ENCODE measurements at regions not wholly inside any gene's neighbourhood (a gene's known extent, or its start where the extent isn't known, plus 50 kb on each side); places are given as distances from the start of the nearest gene placed in this dataset.

GRCh38 chr12:82207556-82207955 lies 150.6 kb downstream of the CCDC59 start:
- CTCF ChIA-PET: no interaction called here
- peaks cover 9% of the 10 kb centered on the region for H3K9me3 ChIP-seq (ENCODE audit: low read depth, low read length, poor library complexity, severe bottlenecking)
- H3K27me3 ChIP-seq (replicated peaks; ENCODE audit: insufficient read depth, low read depth, low read length, poor library complexity): no peaks in the 10 kb centered on the region
- intact Hi-C loops (cut with micrococcal nuclease; ENCODE audit: unreplicated experiment): no loop called here
- no peak for TF ChIP-seq CTCF (conservative IDR thresholded peaks at IDR 0.05; ENCODE audit: low read depth, low read length)
- TF ChIP-seq EZH2 (IDR thresholded peaks at IDR 0.05; ENCODE audit: borderline replicate concordance, low read depth, low read length, poor library complexity, severe bottlenecking): no peak
- POLR2A ChIA-PET (ENCODE audit: low non-redundant PET): no interaction called here
- H3K27ac ChIP-seq (ENCODE audit: low read depth, low read length, poor library complexity, severe bottlenecking): no peak overlapping the region
- BruUV-seq (replicated peaks): no TSS peak
- no peaks in the 10 kb centered on the region for H3K4me1 ChIP-seq (ENCODE audit: insufficient read depth, low read length, poor library complexity, severe bottlenecking)
- DNase-seq (ENCODE audit: low spot score): no peak
- H3K36me3 ChIP-seq (ENCODE audit: insufficient read depth, low read length, poor library complexity, severe bottlenecking): no peaks in the 10 kb centered on the region
- H3K4me3 ChIP-seq (ENCODE audit: low read depth, low read length, poor library complexity, severe bottlenecking): no peak overlapping the region

GRCh38 chr12:82203086-82203485 lies 155.1 kb downstream of the CCDC59 start:
- Histone ChIP-seq H3K4me3 (ENCODE audit: low read depth, low read length, poor library complexity, severe bottlenecking) (no peak overlapping the region), H3K36me3 (ENCODE audit: insufficient read depth, low read length, poor library complexity, severe bottlenecking) (no peaks in the 10 kb centered on the region), H3K9me3 (ENCODE audit: low read depth, low read length, poor library complexity, severe bottlenecking) (no peaks in the 10 kb centered on the region), H3K27me3 (replicated peaks; ENCODE audit: insufficient read depth, low read depth, low read length, poor library complexity) (no peaks in the 10 kb centered on the region), H3K27ac (ENCODE audit: low read depth, low read length, poor library complexity, severe bottlenecking) (no peak overlapping the region), H3K4me1 (ENCODE audit: insufficient read depth, low read length, poor library complexity, severe bottlenecking) (no peaks in the 10 kb centered on the region)
- DNase-seq (ENCODE audit: low spot score): no peak
- POLR2A ChIA-PET (ENCODE audit: low non-redundant PET): no interaction called here
- CTCF ChIA-PET: no interaction called here
- BruUV-seq (replicated peaks): no TSS peak
- intact Hi-C loops (cut with micrococcal nuclease; ENCODE audit: unreplicated experiment): no loop called here
- no peak for TF ChIP-seq CTCF (conservative IDR thresholded peaks at IDR 0.05; ENCODE audit: low read depth, low read length)
- no peak for TF ChIP-seq EZH2 (IDR thresholded peaks at IDR 0.05; ENCODE audit: borderline replicate concordance, low read depth, low read length, poor library complexity, severe bottlenecking)

- Histone ChIP-seq H3K27me3 (replicated peaks; ENCODE audit: insufficient read depth, low read depth, low read length, poor library complexity) (no peaks in the 10 kb centered on the region), H3K36me3 (ENCODE audit: insufficient read depth, low read length, poor library complexity, severe bottlenecking) (no peaks in the 10 kb centered on the region), H3K27ac (ENCODE audit: low read depth, low read length, poor library complexity, severe bottlenecking) (no peak overlapping the region), H3K4me3 (ENCODE audit: low read depth, low read length, poor library complexity, severe bottlenecking) (no peak overlapping the region), H3K9me3 (ENCODE audit: low read depth, low read length, poor library complexity, severe bottlenecking) (no peaks in the 10 kb centered on the region), H3K4me1 (ENCODE audit: insufficient read depth, low read length, poor library complexity, severe bottlenecking) (no peaks in the 10 kb centered on the region)
- BruUV-seq (replicated peaks): no TSS peak
- POLR2A ChIA-PET (ENCODE audit: low non-redundant PET): no interaction called here
- DNase-seq (ENCODE audit: low spot score): no peak
- CTCF ChIA-PET: no interaction called here
- intact Hi-C loops (cut with micrococcal nuclease; ENCODE audit: unreplicated experiment): no loop called here
- TF ChIP-seq EZH2 (IDR thresholded peaks at IDR 0.05; ENCODE audit: borderline replicate concordance, low read depth, low read length, poor library complexity, severe bottlenecking) (no peak), CTCF (conservative IDR thresholded peaks at IDR 0.05; ENCODE audit: low read depth, low read length) (no peak)
Measured at GRCh38 chr12:82187595-82187994, 170.6 kb downstream of the CCDC59 start.

Measured in A673 (cell line).